M059J (cell line): ENCODE measurements at regions not wholly inside any gene's neighbourhood (a gene's known extent, or its start where the extent isn't known, plus 50 kb on each side); places are given as distances from the start of the nearest gene placed in this dataset.
A peak's percentile ranks its signal among the peaks of the same experiment; 100 is the strongest.

Experiments used
- DNase-seq: peaks from one replicate; pipeline ENCODE4 v3.0.0-alpha.2; 2012; ENCODE audit warnings: low read depth

GRCh38 chr3:159528251-159528895, 460.3 kb upstream of the IL12A start:
- DNase-seq = no peak

- no peak for DNase-seq
Observed at GRCh38 chr3:159532577-159532976, 456.1 kb upstream of the IL12A start.

DNA sequence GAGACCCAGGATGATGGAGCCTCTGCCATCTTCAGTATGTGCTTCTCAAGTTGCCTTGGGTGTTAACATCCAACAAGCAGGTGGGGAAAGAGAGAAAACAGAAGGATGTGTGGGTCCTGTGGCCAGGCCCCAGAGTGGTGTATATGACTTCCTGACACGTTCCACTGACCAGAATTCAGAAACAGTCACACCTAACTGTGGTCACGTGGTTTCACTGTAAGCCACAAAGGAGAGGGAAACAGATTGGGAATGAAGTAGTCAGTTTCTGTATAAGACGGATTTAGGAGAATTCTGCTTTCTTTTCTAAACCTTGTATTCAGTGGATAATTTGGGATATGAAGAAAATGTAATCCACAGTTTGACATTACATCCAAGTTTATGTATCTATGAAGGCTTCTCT, 454.1 kb upstream of the IL12A start:
- DNase-seq = no peak

DNA sequence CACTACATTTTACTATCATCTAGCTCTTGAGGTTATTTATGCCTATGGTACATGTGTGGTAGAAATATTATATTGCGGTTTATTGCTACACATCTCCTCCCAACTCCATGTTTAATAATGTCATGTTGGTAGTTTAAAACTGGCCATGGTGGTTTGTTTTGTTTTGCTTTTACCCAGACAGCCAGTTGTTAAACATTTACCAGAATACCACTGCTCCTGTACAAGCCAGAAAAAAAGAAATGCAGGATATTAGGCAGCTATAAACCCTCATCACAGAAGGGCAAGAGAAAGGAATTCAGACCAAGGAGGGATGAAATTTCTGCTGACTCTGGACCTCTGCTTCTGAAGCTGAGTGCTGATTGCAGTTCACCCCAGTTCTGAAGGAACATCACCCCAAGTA, 451.8 kb upstream of the IL12A start:
- no peak for DNase-seq

- DNase-seq = no peak
Observed at GRCh38 chr3:159538507-159538906, 450.1 kb upstream of the IL12A start.

- no peak for DNase-seq
Observed at GRCh38 chr3:159540882-159541495, 447.6 kb upstream of the IL12A start.

DNA sequence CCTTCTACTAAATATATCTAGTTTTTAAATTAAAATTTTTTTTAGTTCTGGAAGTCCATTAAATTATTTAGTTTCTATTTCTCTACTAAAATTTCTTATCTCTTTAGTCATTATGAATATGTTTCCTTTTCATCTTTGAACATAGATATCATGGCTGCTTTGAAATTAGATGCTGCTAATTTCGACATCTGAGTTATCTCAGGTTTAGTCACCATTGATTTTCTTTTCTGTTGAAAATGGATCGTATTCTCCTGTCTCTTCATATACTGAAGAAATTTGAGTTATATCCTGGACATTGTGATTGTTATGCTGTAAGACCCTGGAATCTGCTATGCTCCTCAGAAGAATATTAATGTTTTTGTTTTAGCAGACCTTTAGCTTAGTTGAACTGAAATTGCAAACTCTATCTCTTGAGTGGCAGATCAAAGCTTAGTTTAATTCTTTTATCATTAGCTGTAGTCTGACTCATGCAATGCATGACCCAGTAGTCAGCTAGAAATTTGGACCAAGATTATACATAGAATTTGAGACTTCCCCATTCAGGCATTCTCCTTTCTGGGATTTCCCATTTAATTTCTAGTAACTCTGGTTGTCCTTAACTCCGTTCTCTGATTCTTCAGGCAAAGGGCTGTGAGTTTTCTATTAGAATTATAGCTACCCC, 439.8 kb upstream of the IL12A start:
- DNase-seq = peak; percentile 76

DNA sequence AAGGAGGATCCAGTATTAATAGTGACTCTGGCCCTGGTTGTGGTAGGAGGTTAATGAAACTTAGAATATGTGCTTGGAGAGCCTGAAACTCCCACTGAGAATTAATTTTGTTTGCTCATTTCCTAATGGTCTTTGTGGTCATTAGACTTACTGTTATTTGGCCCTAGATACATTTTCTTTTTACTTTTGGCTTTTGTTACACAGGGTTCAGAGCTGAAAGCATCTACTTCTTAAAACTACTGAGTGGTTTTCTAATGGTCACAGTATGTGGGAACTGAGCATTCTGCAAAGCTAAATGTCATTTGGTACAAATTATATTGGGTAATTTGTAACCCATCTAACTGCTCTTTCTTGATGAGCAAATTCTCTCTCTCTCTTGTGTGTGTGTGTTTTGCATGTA, 433.4 kb upstream of the IL12A start:
- no peak for DNase-seq

DNA sequence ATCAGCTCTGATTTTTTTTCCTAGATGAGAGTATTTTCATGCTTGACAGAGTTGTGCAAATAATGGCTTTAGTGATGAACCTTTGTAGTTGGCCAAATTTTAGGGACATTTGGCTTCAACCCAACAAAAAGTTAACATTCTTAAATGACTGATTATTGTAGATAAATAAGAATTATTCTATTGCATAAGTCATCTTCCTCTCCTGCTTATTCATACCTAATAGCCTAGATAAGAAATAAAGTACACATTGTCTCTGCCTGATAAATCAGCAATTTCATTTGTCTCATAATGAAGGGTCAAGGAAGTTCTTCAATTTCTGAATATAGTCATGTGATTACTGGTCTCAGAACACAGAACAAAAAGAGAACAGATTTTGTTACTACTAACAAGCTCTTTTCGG, 428.9 kb upstream of the IL12A start:
- no peak for DNase-seq

DNA sequence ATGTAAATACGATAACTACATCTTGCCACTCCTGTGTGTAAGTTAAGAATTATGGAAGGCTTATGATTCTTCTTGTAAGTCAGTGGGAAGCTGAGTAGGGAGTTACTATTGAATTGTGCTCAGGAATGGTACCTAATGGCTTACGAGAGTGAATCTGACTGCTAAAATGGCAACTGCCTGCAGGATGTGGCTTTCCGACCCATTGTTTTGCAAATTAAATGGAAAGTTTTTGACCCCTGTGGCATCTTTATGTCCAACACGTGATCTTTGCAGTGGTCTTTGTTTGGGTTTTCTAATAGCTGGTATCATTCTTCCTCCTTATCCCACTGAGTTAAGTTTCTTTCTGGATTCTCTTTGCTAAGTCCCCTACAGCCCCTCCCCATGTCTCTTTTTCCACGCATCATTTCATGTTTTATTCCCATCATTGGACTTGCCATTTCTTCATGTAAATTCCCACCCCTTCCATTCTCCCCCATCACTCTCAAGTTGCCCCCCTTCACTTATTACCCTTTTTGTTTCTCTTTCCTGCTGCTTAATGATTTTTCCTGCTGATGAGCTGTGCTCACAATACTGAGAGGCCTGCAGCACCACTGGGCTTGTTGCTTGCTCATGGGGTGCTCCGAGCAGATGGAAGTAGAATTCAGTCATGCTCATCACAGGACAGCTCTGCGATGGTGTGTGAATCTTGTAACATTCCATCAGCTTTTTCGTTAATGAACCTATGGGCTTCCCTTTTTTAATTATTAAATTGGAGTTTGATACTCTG, 428.2 kb upstream of the IL12A start:
- no peak for DNase-seq

DNA sequence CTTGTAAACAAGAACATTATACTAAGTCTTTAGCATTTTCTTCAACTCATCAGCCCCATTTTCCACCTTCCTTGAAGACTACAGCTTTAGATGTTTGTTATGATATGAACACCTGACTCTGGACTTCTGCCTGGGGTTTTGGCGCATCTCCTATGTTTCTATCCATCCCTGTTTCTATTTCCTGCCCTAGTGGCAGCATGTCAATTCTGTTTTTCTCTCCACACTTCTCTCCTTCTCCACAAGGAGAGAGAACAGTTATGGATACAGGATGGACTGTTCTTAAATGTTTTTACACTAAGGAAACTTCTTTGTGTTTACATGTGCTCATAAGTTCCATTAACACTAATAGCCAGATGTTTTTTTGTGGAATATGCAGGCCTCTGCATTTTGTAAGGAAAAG, 423.3 kb upstream of the IL12A start:
- no peak for DNase-seq

DNA sequence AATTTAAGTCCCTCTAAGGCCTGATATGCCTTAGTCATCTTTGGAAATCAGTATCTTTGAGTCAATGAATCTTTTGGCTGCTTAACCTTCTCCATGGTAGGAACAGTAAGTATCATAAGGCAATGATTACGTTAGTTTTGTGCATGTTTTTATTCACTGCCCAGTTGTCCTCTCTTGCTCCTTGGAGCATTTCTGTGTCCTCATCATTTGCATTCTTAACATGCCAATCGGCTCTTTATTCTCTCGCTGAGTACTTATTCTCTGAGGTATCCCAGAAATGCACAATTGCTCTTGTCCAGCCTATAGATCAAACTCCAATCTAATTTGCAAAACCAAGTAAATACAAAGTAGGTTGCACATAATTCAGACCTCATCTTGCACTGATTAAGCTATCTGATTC, 405.0 kb upstream of the IL12A start:
- no peak for DNase-seq

- no peak for DNase-seq
Observed at GRCh38 chr3:159584421-159584820, 404.2 kb upstream of the IL12A start.

GRCh38 chr3:159586571-159587202, 401.9 kb upstream of the IL12A start:
- DNase-seq = peak; percentile 71

GRCh38 chr3:159593927-159594605, 394.6 kb upstream of the IL12A start:
- DNase-seq = no peak

DNA sequence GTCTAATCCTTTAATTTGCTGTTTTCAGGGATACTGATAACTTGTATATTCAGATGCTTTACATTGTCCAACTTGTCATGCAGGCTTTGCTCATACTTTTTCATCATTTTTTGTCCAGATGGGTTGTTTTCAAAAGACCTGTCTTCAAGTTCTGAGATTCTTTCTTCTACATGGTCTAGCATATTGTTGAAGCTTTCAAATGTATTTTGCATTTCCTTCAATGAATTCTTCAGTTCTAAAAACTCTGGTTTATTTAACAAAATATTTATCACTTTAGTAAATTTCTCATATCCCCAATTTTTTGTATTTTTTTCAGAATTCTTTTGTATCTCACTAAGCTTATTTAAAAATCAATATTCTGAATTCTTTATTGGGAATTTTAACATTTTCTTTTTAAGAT, 388.3 kb upstream of the IL12A start:
- no peak for DNase-seq

GRCh38 chr3:159604151-159604581, 384.5 kb upstream of the IL12A start:
- DNase-seq = peak; percentile 65

- no peak for DNase-seq
Observed at GRCh38 chr3:159605101-159605500, 383.5 kb upstream of the IL12A start.

GRCh38 chr3:159605776-159606175, 382.9 kb upstream of the IL12A start:
- DNase-seq = no peak

GRCh38 chr3:159607856-159608255, 380.8 kb upstream of the IL12A start:
- DNase-seq = no peak

GRCh38 chr3:159608311-159608710, 380.3 kb upstream of the IL12A start:
- no peak for DNase-seq

GRCh38 chr3:159609625-159610024, 379.0 kb upstream of the IL12A start:
- DNase-seq = peak; percentile 42
